SU-DHL-6 (cell line): ENCODE measurements at regions not wholly inside any gene's neighbourhood (a gene's known extent, or its start where the extent isn't known, plus 50 kb on each side); places are given as distances from the start of the nearest gene placed in this dataset.

Experiments used
- H2AFZ ChIP-seq: fragments of 200-600 bp; sonication (generic); 2 replicates; pipeline ENCODE4 v1.6.1; 2014; ENCODE audit warnings: low read depth, mild to moderate bottlenecking, moderate library complexity, mixed read lengths, antibody characterized with exemption, low read length; ENCODE audit not compliant: severe bottlenecking
- H3F3A ChIP-seq: fragments of 200-600 bp; shearing (Covaris generic); 2 replicates; pipeline ENCODE4 v1.6.0; 2016; ENCODE audit warnings: antibody characterized with exemption, mild to moderate bottlenecking; ENCODE audit not compliant: insufficient read depth
- H3K27ac ChIP-seq: fragments of 200-600 bp; sonication (generic); 2 replicates; pipeline ENCODE4 v1.5.1; 2016; ENCODE audit warnings: low read depth, mild to moderate bottlenecking, low read length, moderate library complexity, mixed read lengths
- H3K27me3 ChIP-seq: fragments of 200-600 bp; sonication (generic), shearing (Covaris generic); 2 replicates; pipeline ENCODE4 v1.6.0; 2014; ENCODE audit warnings: mild to moderate bottlenecking, low read length
- H3K36me3 ChIP-seq: fragments of 200-600 bp; sonication (generic); 2 replicates; pipeline ENCODE4 v1.6.1; 2014; ENCODE audit warnings: mild to moderate bottlenecking, low read length, mixed read lengths
- H3K4me2 ChIP-seq: fragments of 300-600, 200-600 bp; shearing (Covaris generic), sonication (generic); 2 replicates; pipeline ENCODE4 v1.6.0; 2014; ENCODE audit warnings: low read length, low read depth, mild to moderate bottlenecking; ENCODE audit not compliant: poor library complexity, severe bottlenecking
- H3K4me3 ChIP-seq: fragments of 200-600 bp; sonication (generic); 2 replicates; pipeline ENCODE4 v1.5.1; 2014; ENCODE audit warnings: antibody characterized with exemption, low read length, mild to moderate bottlenecking, mixed read lengths; ENCODE audit not compliant: insufficient read depth, poor library complexity, severe bottlenecking
- H3K79me2 ChIP-seq: fragments of 200-600 bp; sonication (generic); 2 replicates; pipeline ENCODE4 v1.6.1; 2014; ENCODE audit warnings: mild to moderate bottlenecking, low read length, moderate library complexity; ENCODE audit not compliant: insufficient read depth
- H3K9ac ChIP-seq: fragments of 200-600 bp; sonication (generic); 2 replicates; pipeline ENCODE4 v1.7.0; 2014; ENCODE audit warnings: mild to moderate bottlenecking, low read length
- H3K9me2 ChIP-seq: fragments of 200-600 bp; sonication (generic); replicated peaks from 2 replicates; pipeline ENCODE4 v1.6.1; 2014; ENCODE audit warnings: low read length; ENCODE audit not compliant: insufficient read depth
- H3K9me3 ChIP-seq: fragments of 200-600 bp; sonication (generic); 2 replicates; pipeline ENCODE4 v1.6.1; 2014; ENCODE audit warnings: low read length, mixed read lengths; ENCODE audit not compliant: insufficient read depth
- H4K20me1 ChIP-seq: fragments of 200-600 bp; sonication (generic); 2 replicates; pipeline ENCODE4 v1.6.1; 2014; ENCODE audit warnings: low read depth, mild to moderate bottlenecking, antibody characterized with exemption, low read length, moderate library complexity, mixed read lengths
- EZH2phosphoT487 ChIP-seq: fragments of 200-600 bp; sonication (generic), shearing (Covaris generic); conservative IDR thresholded peaks from 2 replicates; pipeline ENCODE4 v1.6.1; 2018; ENCODE audit warnings: mild to moderate bottlenecking, antibody characterized with exemption, low read length, moderate library complexity, mixed read lengths
- TF ChIP-seq, protein P1 (sequence below): fragments of 200-600 bp; sonication (generic); IDR thresholded peaks from one replicate; pipeline ENCODE4 v1.5.1; 2017; ENCODE audit warnings: antibody characterized with exemption, mild to moderate bottlenecking, low read length, moderate library complexity; ENCODE audit not compliant: insufficient read depth, poor library complexity, severe bottlenecking

GRCh38 chr21:15410853-15411252, 318.9 kb upstream of the USP25 start:
- no peaks in the 10 kb centered on the region for H3F3A ChIP-seq
- no peak overlapping the region for H3K4me2 ChIP-seq
- H3K27me3 ChIP-seq, result no peaks in the 10 kb centered on the region
- TF ChIP-seq, protein P1, sequence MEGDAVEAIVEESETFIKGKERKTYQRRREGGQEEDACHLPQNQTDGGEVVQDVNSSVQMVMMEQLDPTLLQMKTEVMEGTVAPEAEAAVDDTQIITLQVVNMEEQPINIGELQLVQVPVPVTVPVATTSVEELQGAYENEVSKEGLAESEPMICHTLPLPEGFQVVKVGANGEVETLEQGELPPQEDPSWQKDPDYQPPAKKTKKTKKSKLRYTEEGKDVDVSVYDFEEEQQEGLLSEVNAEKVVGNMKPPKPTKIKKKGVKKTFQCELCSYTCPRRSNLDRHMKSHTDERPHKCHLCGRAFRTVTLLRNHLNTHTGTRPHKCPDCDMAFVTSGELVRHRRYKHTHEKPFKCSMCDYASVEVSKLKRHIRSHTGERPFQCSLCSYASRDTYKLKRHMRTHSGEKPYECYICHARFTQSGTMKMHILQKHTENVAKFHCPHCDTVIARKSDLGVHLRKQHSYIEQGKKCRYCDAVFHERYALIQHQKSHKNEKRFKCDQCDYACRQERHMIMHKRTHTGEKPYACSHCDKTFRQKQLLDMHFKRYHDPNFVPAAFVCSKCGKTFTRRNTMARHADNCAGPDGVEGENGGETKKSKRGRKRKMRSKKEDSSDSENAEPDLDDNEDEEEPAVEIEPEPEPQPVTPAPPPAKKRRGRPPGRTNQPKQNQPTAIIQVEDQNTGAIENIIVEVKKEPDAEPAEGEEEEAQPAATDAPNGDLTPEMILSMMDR, result no peak
- TF ChIP-seq EZH2phosphoT487, result no peak
- H4K20me1 ChIP-seq, result no peaks in the 10 kb centered on the region
- no peaks in the 10 kb centered on the region for H3K79me2 ChIP-seq
- H2AFZ ChIP-seq, result no peak overlapping the region
- no peak overlapping the region for H3K4me3 ChIP-seq
- H3K36me3 ChIP-seq, result no peaks in the 10 kb centered on the region
- H3K9me3 ChIP-seq, result no peaks in the 10 kb centered on the region
- H3K9me2 ChIP-seq, result no peaks in the 10 kb centered on the region
- H3K27ac ChIP-seq, result no peak overlapping the region
- H3K9ac ChIP-seq, result no peak overlapping the region

- H3F3A ChIP-seq, result no peaks in the 10 kb centered on the region
- H3K4me2 ChIP-seq, result no peak overlapping the region
- no peaks in the 10 kb centered on the region for H3K36me3 ChIP-seq
- TF ChIP-seq, protein P1, result no peak
- TF ChIP-seq EZH2phosphoT487, result no peak
- no peak overlapping the region for H2AFZ ChIP-seq
- no peaks in the 10 kb centered on the region for H3K79me2 ChIP-seq
- no peaks in the 10 kb centered on the region for H3K9me2 ChIP-seq
- no peak overlapping the region for H3K4me3 ChIP-seq
- H3K9me3 ChIP-seq, result no peaks in the 10 kb centered on the region
- no peaks in the 10 kb centered on the region for H3K27me3 ChIP-seq
- no peak overlapping the region for H3K27ac ChIP-seq
- H3K9ac ChIP-seq, result no peak overlapping the region
- H4K20me1 ChIP-seq, result no peaks in the 10 kb centered on the region
Measured at GRCh38 chr21:15414057-15414456, 315.7 kb upstream of the USP25 start.

GRCh38 chr21:15415541-15416261, 314.1 kb upstream of the USP25 start:
- Histone ChIP-seq H3K9me2 (no peaks in the 10 kb centered on the region), H3F3A (no peaks in the 10 kb centered on the region), H3K9me3 (no peaks in the 10 kb centered on the region), H3K4me3 (no peak overlapping the region), H3K4me2 (no peak overlapping the region), H3K27me3 (no peaks in the 10 kb centered on the region), H3K27ac (no peak overlapping the region), H4K20me1 (no peaks in the 10 kb centered on the region), H3K36me3 (no peaks in the 10 kb centered on the region), H2AFZ (no peak overlapping the region), H3K9ac (no peak overlapping the region), H3K79me2 (no peaks in the 10 kb centered on the region)
- TF ChIP-seq, protein P1, result no peak
- no peak for TF ChIP-seq EZH2phosphoT487
